Activated CD8-positive, alpha-beta T cell treated with anti-CD3 and anti-CD28 coated beads for 36 hours (primary cell): ENCODE measurements at regions not wholly inside any gene's neighbourhood (a gene's known extent, or its start where the extent isn't known, plus 50 kb on each side); places are given as distances from the start of the nearest gene placed in this dataset.

Source experiments
- ATAC-seq: fragments of 200-7000 bp; cut with Tn5 transposase; one replicate; pipeline ENCODE4 v1.10.0; 2021; ENCODE audit warnings: mild to moderate bottlenecking, moderate library complexity
- CTCF ChIA-PET: fragments of 350-600 bp; sonication (Branson Sonifier 250); formaldehyde crosslinking; loops from one replicate; lab custom pipeline; 2021; ENCODE audit warnings: antibody characterized with exemption; lab: Charles Lee
- POLR2A ChIA-PET: fragments of 350-600 bp; sonication (Branson Sonifier 250); formaldehyde crosslinking; loops from one replicate; lab custom pipeline; 2021; ENCODE audit warnings: antibody characterized with exemption; lab: Charles Lee
- DNase-seq: peaks from one replicate; pipeline ENCODE4 v3.0.0-alpha.2; 2020
- H3K27ac Mint-ChIP-seq: one replicate; pipeline ENCODE4 v1.8.0; 2021; ENCODE audit warnings: mild to moderate bottlenecking, mixed read lengths
- H3K27me3 Mint-ChIP-seq: one replicate; pipeline ENCODE4 v1.8.0; 2021; ENCODE audit warnings: mixed read lengths
- H3K36me3 Mint-ChIP-seq: one replicate; pipeline ENCODE4 v1.8.0; 2021; ENCODE audit warnings: low read depth, mixed read lengths
- H3K4me1 Mint-ChIP-seq: one replicate; pipeline ENCODE4 v1.8.0; 2021; ENCODE audit warnings: low read depth, mixed read lengths
- H3K4me3 Mint-ChIP-seq: one replicate; pipeline ENCODE4 v1.8.0; 2021; ENCODE audit warnings: mild to moderate bottlenecking, moderate library complexity, mixed read lengths
- H3K9me3 Mint-ChIP-seq: one replicate; pipeline ENCODE4 v1.8.0; 2021; ENCODE audit warnings: mixed read lengths
- intact Hi-C: fragments of 100-400 bp; cut with micrococcal nuclease; formaldehyde crosslinking; loops from one replicate; pipeline ENCODE4 v1.10.0; 2022
- TF ChIP-seq, protein P1 (sequence below): fragments of 200-600 bp; IDR thresholded peaks from one replicate; pipeline ENCODE4 v1.8.0; 2022; ENCODE audit warnings: antibody characterized with exemption, mild to moderate bottlenecking

DNA sequence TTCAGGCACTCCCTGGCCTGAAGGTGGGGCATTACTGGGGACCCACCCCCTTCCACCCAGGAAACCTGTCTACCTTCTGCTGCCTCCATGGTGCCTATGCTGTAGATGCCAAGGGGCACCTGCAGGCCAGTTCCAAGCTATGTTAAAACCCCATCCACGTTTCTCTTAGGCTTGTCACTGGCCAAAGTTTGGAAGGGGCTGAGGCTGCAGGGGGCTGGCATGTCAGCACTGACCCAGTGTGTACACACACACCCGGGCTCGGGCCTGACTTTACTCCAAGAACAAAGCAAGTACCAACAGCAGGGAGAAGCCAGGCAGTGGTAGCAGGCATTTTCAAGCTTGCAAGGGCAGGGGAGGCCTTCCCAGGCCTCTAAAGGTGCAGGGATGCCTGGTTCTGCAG lies 53.8 kb upstream of the PCDH15 start:
- intact Hi-C loops: no loop called here
- ATAC-seq (no peak), DNase-seq (no peak)
- ChIA-PET POLR2A (no interaction called here), CTCF (no interaction called here)
- Mint-ChIP-seq H3K27ac (no peak overlapping the region), H3K4me3 (no peak overlapping the region), H3K9me3 (peaks cover 5% of the 10 kb centered on the region), H3K4me1 (no peaks in the 10 kb centered on the region), H3K27me3 (no peaks in the 10 kb centered on the region), H3K36me3 (no peaks in the 10 kb centered on the region)
- TF ChIP-seq, protein P1, sequence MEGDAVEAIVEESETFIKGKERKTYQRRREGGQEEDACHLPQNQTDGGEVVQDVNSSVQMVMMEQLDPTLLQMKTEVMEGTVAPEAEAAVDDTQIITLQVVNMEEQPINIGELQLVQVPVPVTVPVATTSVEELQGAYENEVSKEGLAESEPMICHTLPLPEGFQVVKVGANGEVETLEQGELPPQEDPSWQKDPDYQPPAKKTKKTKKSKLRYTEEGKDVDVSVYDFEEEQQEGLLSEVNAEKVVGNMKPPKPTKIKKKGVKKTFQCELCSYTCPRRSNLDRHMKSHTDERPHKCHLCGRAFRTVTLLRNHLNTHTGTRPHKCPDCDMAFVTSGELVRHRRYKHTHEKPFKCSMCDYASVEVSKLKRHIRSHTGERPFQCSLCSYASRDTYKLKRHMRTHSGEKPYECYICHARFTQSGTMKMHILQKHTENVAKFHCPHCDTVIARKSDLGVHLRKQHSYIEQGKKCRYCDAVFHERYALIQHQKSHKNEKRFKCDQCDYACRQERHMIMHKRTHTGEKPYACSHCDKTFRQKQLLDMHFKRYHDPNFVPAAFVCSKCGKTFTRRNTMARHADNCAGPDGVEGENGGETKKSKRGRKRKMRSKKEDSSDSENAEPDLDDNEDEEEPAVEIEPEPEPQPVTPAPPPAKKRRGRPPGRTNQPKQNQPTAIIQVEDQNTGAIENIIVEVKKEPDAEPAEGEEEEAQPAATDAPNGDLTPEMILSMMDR: no peak

DNA sequence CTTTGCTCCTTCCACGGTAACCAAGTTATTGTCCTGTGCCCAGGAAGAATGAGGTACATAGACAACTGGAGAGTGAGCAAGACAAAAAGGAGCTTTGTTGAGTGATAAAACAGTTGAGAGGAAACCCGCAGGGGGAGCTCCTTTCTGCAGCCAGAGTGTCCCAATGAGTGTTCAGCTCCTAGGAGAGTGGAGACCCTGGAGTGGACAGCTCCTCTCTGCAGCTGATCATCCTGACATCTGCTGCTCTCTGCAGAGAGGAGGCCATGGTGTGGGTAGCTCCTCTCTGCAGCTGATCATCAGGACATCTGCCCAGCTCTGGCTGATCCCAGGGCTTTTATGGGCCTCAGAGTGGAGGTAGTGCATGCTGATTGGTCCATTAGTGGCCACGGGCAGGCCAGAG lies 53.4 kb upstream of the PCDH15 start:
- Mint-ChIP-seq H3K9me3 (peaks cover 5% of the 10 kb centered on the region), H3K36me3 (no peaks in the 10 kb centered on the region), H3K27ac (no peak overlapping the region), H3K4me1 (no peaks in the 10 kb centered on the region), H3K4me3 (no peak overlapping the region), H3K27me3 (no peaks in the 10 kb centered on the region)
- POLR2A ChIA-PET: no interaction called here
- DNase-seq (no peak), ATAC-seq (no peak)
- CTCF ChIA-PET: interaction anchor here (1.0 kb wide), 1 partner anchor 28 kb away, joined by 3 read pairs; no protein-coding TSS in a partner anchor
- intact Hi-C loops: no loop called here
- TF ChIP-seq, protein P1: no peak

DNA sequence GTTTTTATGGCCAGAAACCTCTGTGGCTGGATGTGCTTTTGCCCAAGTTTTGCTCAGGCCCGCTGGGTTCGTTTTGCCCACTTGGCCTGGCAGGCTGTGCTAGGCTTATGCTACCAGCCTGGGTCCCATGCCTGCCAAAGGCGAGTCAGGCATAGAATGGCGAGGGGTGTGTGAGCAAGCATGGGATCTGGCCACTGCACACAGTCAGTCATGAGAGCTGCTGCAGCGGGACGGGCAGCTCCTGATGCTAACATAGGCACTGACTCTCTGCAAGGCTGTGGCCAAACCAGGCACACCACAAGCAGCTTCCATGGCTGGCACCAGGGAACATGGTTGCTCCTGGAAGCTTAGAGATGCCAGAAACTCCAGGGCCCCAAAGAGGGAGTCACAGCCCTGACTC lies 52.9 kb upstream of the PCDH15 start:
- POLR2A ChIA-PET: no interaction called here

More for the DNA sequence above, 52.9 kb upstream of the PCDH15 start:
- intact Hi-C loops: no loop called here
- Mint-ChIP-seq H3K4me3 (no peak overlapping the region), H3K27me3 (no peaks in the 10 kb centered on the region), H3K9me3 (peaks cover 8% of the 10 kb centered on the region), H3K27ac (no peak overlapping the region), H3K36me3 (no peaks in the 10 kb centered on the region), H3K4me1 (no peaks in the 10 kb centered on the region)
- TF ChIP-seq, protein P1: no peak
- DNase-seq: no peak
- ATAC-seq: no peak
- CTCF ChIA-PET: interaction anchor here (1.0 kb wide), 1 partner anchor 29 kb away, joined by 3 read pairs; no protein-coding TSS in a partner anchor
